ENCODE measurements at regions not wholly inside any gene's neighbourhood (a gene's known extent, or its start where the extent isn't known, plus 50 kb on each side); places are given as distances from the start of the nearest gene placed in this dataset.
"Not testable (repeated sequence)": the region's sequence is repeated elsewhere in the genome, so short reads cannot be mapped to it uniquely, and the experiment has no call there.

GRCh38 chr11:109522116-109522755, 100.2 kb downstream of the C11orf87 start:
- no peak for TF ChIP-seq EZH2 (IDR thresholded peaks at IDR 0.05; ENCODE audit: borderline replicate concordance)
- no peak for TF ChIP-seq CTCF (IDR thresholded peaks at IDR 0.05; ENCODE audit: poor library complexity)
- TF ChIP-seq EZH2phosphoT487 (IDR thresholded peaks at IDR 0.05; ENCODE audit: low read depth, severe bottlenecking, unreplicated experiment), result no peak
- Histone ChIP-seq H3K27me3 (no peaks in the 10 kb centered on the region), H3K9me2 (replicated peaks; ENCODE audit: insufficient read depth) (no peaks in the 10 kb centered on the region), H3K36me3 (replicated peaks; ENCODE audit: insufficient read depth, low read depth) (no peaks in the 10 kb centered on the region), H3K4me3 (no peak overlapping the region), H4K20me1 (ENCODE audit: insufficient read depth, poor library complexity, severe bottlenecking) (no peaks in the 10 kb centered on the region), H3K4me1 (ENCODE audit: insufficient read depth) (no peaks in the 10 kb centered on the region), H3K79me2 (no peaks in the 10 kb centered on the region), H3K27ac (no peak overlapping the region), H3K4me2 (no peak overlapping the region), H2AFZ (no peak overlapping the region), H3K9me3 (ENCODE audit: low read depth) (no peaks in the 10 kb centered on the region)
- WGBS (ENCODE audit: low lambda C conversion rate, missing lambda C conversion rate), result 84% methylated on average over 2 of the region's 2 CpGs
- DNase-seq (ENCODE audit: low spot score), result no peak

- WGBS (ENCODE audit: low lambda C conversion rate, missing lambda C conversion rate), result 84% methylated on average over 7 of the region's 7 CpGs
Observed at GRCh38 chr11:109525636-109526035, 103.6 kb downstream of the C11orf87 start.

GRCh38 chr11:109526061-109526460, 104.1 kb downstream of the C11orf87 start:
- Histone ChIP-seq H3K4me1 (ENCODE audit: insufficient read depth) (no peaks in the 10 kb centered on the region), H4K20me1 (ENCODE audit: insufficient read depth, poor library complexity, severe bottlenecking) (no peaks in the 10 kb centered on the region), H3K4me3 (no peak overlapping the region), H3K9me2 (replicated peaks; ENCODE audit: insufficient read depth) (no peaks in the 10 kb centered on the region), H3K27ac (no peak overlapping the region), H3K79me2 (no peaks in the 10 kb centered on the region), H3K9me3 (ENCODE audit: low read depth) (no peaks in the 10 kb centered on the region), H3K27me3 (no peaks in the 10 kb centered on the region), H2AFZ (no peak overlapping the region), H3K36me3 (replicated peaks; ENCODE audit: insufficient read depth, low read depth) (no peaks in the 10 kb centered on the region), H3K4me2 (no peak overlapping the region)
- WGBS (ENCODE audit: low lambda C conversion rate, missing lambda C conversion rate), result 90% methylated on average over 5 of the region's 5 CpGs
- no peak for DNase-seq (ENCODE audit: low spot score)
- TF ChIP-seq EZH2phosphoT487 (IDR thresholded peaks at IDR 0.05; ENCODE audit: low read depth, severe bottlenecking, unreplicated experiment), result no peak
- no peak for TF ChIP-seq CTCF (IDR thresholded peaks at IDR 0.05; ENCODE audit: poor library complexity)
- TF ChIP-seq EZH2 (IDR thresholded peaks at IDR 0.05; ENCODE audit: borderline replicate concordance), result no peak

More at GRCh38 chr11:109525636-109526035, 103.6 kb downstream of the C11orf87 start:
- not testable (repeated sequence) for H3K4me1 ChIP-seq (ENCODE audit: insufficient read depth); H3K36me3 ChIP-seq (replicated peaks; ENCODE audit: insufficient read depth, low read depth); DNase-seq (ENCODE audit: low spot score); H3K4me3 ChIP-seq; H3K27me3 ChIP-seq; H4K20me1 ChIP-seq (ENCODE audit: insufficient read depth, poor library complexity, severe bottlenecking); H3K79me2 ChIP-seq; H3K9me2 ChIP-seq (replicated peaks; ENCODE audit: insufficient read depth); H2AFZ ChIP-seq; H3K9me3 ChIP-seq (ENCODE audit: low read depth); H3K4me2 ChIP-seq; H3K27ac ChIP-seq

GRCh38 chr11:109526931-109527330, 104.9 kb downstream of the C11orf87 start:
- no peak for DNase-seq (ENCODE audit: low spot score)
- 28% methylated on average over 4 of the region's 4 CpGs for WGBS (ENCODE audit: low lambda C conversion rate, missing lambda C conversion rate)
- TF ChIP-seq EZH2 (IDR thresholded peaks at IDR 0.05; ENCODE audit: borderline replicate concordance) (no peak), CTCF (IDR thresholded peaks at IDR 0.05; ENCODE audit: poor library complexity) (no peak), EZH2phosphoT487 (IDR thresholded peaks at IDR 0.05; ENCODE audit: low read depth, severe bottlenecking, unreplicated experiment) (no peak)

More at GRCh38 chr11:109526931-109527330, 104.9 kb downstream of the C11orf87 start:
- Histone ChIP-seq H3K9me3 (ENCODE audit: low read depth) (no peaks in the 10 kb centered on the region), H3K36me3 (replicated peaks; ENCODE audit: insufficient read depth, low read depth) (no peaks in the 10 kb centered on the region), H3K4me2 (no peak overlapping the region), H2AFZ (no peak overlapping the region), H3K4me1 (ENCODE audit: insufficient read depth) (no peaks in the 10 kb centered on the region), H3K27ac (no peak overlapping the region), H3K4me3 (no peak overlapping the region), H4K20me1 (ENCODE audit: insufficient read depth, poor library complexity, severe bottlenecking) (no peaks in the 10 kb centered on the region), H3K79me2 (no peaks in the 10 kb centered on the region), H3K27me3 (no peaks in the 10 kb centered on the region), H3K9me2 (replicated peaks; ENCODE audit: insufficient read depth) (no peaks in the 10 kb centered on the region)
